WERI-Rb-1 (cell line): ENCODE measurements at regions not wholly inside any gene's neighbourhood (a gene's known extent, or its start where the extent isn't known, plus 50 kb on each side); places are given as distances from the start of the nearest gene placed in this dataset.

Experiments used
- DNase-seq: peaks from one replicate; pipeline ENCODE4 v3.0.0-alpha.2; 2020
- H3K27ac ChIP-seq: fragments of 250-450 bp; sonication (Bioruptor Pico); 2 replicates; pipeline ENCODE4 v1.5.1; 2020; ENCODE audit warnings: mild to moderate bottlenecking, moderate library complexity
- H3K27me3 ChIP-seq: fragments of 250-450 bp; sonication (Bioruptor Pico); 2 replicates; pipeline ENCODE4 v1.5.1; 2021; ENCODE audit warnings: mild to moderate bottlenecking, low read depth, moderate library complexity; ENCODE audit not compliant: insufficient read depth, severe bottlenecking
- H3K36me3 ChIP-seq: fragments of 250-450 bp; sonication (Bioruptor Pico); 2 replicates; pipeline ENCODE4 v1.5.1; 2020; ENCODE audit warnings: mild to moderate bottlenecking, moderate library complexity
- H3K4me3 ChIP-seq: 2 replicates; pipeline ENCODE4 v1.5.1; 2011; ENCODE audit warnings: low read depth, mild to moderate bottlenecking, control low read depth, low read length
- H3K9me3 ChIP-seq: fragments of 250-450 bp; sonication (Bioruptor Pico); 2 replicates; pipeline ENCODE4 v1.5.1; 2021; ENCODE audit warnings: mild to moderate bottlenecking, moderate library complexity; ENCODE audit not compliant: severe bottlenecking
- CTCF ChIP-seq: IDR thresholded peaks from 2 replicates; pipeline ENCODE4 v1.5.1; 2011; ENCODE audit warnings: low read depth, mild to moderate bottlenecking, control low read depth, inconsistent platforms, low read length

GRCh38 chrX:113868711-113869110, 715.2 kb upstream of the HTR2C start:
- Histone ChIP-seq H3K4me3 (no peak overlapping the region), H3K27ac (no peak overlapping the region), H3K27me3 (peaks cover 29% of the 10 kb centered on the region), H3K36me3 (no peaks in the 10 kb centered on the region), H3K9me3 (no peaks in the 10 kb centered on the region)
- no peak for DNase-seq
- TF ChIP-seq CTCF, result no peak

DNA sequence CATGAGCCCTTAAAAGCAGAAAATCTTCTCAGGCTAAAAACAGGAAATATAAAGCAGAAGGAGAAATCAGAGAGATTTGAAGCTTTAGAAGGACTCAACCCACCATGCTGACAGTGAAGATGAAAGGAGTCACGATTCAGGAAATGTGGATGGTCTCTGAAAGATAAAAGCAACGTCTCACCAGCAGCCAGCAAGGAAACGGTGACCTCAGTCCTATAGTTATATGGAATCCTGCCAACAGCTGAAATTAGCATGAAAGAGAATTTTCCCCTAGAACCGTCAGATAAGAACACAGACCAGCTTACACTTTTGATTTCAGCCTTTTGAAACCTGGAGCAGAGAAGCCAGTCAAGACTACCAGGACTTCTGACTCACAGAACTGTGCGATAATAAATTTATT, 715.7 kb upstream of the HTR2C start:
- Histone ChIP-seq H3K27ac (no peak overlapping the region), H3K4me3 (no peak overlapping the region), H3K9me3 (no peaks in the 10 kb centered on the region), H3K36me3 (no peaks in the 10 kb centered on the region), H3K27me3 (peaks cover 28% of the 10 kb centered on the region)
- no peak for TF ChIP-seq CTCF
- DNase-seq, result no peak

GRCh38 chrX:113849408-113849807, 734.5 kb upstream of the HTR2C start:
- TF ChIP-seq CTCF, result no peak
- H3K27me3 ChIP-seq, result peaks cover 23% of the 10 kb centered on the region
- H3K27ac ChIP-seq, result no peak overlapping the region
- no peak overlapping the region for H3K4me3 ChIP-seq
- H3K9me3 ChIP-seq, result no peaks in the 10 kb centered on the region
- H3K36me3 ChIP-seq, result no peaks in the 10 kb centered on the region
- no peak for DNase-seq

- Histone ChIP-seq H3K4me3 (no peak overlapping the region), H3K27ac (no peak overlapping the region), H3K27me3 (peaks cover 71% of the 10 kb centered on the region), H3K9me3 (no peaks in the 10 kb centered on the region), H3K36me3 (no peaks in the 10 kb centered on the region)
- no peak for TF ChIP-seq CTCF
- no peak for DNase-seq
These were observed 750.5 kb upstream of the HTR2C start for GRCh38 chrX:113833096-113834055.

DNA sequence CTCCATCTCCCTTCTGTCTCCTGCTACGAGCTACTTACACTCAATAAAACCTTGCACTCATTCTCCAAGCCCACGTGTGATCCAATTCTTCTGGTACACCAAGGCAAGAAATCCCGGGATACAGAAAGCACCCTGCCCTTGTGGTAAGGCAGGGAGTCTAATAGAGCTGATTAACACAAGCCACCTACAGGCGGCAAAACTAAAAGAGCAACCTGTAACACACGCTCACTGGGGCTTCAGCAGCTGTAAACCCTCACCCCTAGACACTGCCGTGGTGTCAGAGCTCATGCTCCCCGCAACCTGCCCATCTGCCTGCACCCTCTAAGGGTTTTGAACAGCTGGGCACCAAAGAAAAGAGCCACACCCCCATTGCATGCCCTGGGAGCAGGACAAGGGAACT, 755.4 kb upstream of the HTR2C start:
- H3K4me3 ChIP-seq, result no peak overlapping the region
- peaks cover 81% of the 10 kb centered on the region for H3K27me3 ChIP-seq
- no peak overlapping the region for H3K27ac ChIP-seq
- H3K36me3 ChIP-seq, result no peaks in the 10 kb centered on the region
- no peak for DNase-seq
- no peaks in the 10 kb centered on the region for H3K9me3 ChIP-seq
- no peak for TF ChIP-seq CTCF
